ENCODE measurements at regions not wholly inside any gene's neighbourhood (a gene's known extent, or its start where the extent isn't known, plus 50 kb on each side); places are given as distances from the start of the nearest gene placed in this dataset.

DNA sequence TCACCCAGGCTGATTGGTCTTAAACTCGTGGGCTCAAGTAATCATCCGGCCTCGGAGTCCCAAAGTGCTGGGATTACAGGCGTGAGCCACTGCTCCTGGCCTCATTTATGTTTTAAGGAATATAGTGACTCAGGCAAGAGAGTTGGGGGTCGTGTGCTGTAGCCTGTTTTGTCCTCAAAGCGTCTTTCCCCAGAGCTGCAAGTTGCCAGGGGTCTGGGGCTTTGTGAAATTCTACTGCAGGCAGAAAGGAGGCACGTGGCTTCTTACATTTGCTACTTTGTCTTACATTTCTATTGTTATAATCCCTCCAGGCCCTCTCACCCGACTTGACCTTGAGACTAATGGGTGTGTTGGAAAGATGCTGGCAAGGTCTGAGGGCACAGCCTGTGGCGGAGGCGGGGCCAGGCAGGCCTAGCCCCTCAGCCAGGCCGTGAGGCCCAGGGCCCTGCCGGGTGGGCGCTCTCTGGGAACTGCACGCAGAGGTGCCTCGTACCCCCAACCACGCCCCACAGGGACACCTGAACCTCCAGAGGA, 85.8 kb upstream of the NDUFV2 start:
- Mint-ChIP-seq H3K4me3 (peak overlapping the region; percentile 90), H3K4me1 (peaks cover 14% of the 10 kb centered on the region), H3K27me3 (no peaks in the 10 kb centered on the region), H3K9me3 (ENCODE audit: insufficient read depth) (peaks cover 3% of the 10 kb centered on the region), H3K27ac (no peak overlapping the region)
- Histone ChIP-seq H3K36me3 (replicated peaks in 1 of 2; ENCODE audit: control extremely low read depth in 1 of 2, control insufficient read depth in 1 of 2, extremely low read depth in 1 of 2, insufficient read depth in 2 of 2, low read length in 1 of 2) (no peaks in the 10 kb centered on the region), H3K79me2 (ENCODE audit: control insufficient read depth, insufficient read depth, low read length) (no peaks in the 10 kb centered on the region), H3K9ac (ENCODE audit: low read length) (peak overlapping the region; percentile 54), H2AFZ (ENCODE audit: insufficient read depth, low read depth, low read length, poor library complexity, severe bottlenecking) (peak overlapping the region; percentile 49), H3K4me2 (replicated peaks; ENCODE audit: low read depth, low read length, poor library complexity, severe bottlenecking) (peak overlapping the region; percentile 71), H3K4me3 (ENCODE audit: control extremely low read depth in 1 of 5, extremely low read depth in 1 of 5, insufficient read depth in 1 of 5, low read depth in 2 of 5, low read length in 4 of 5) (peak overlapping the region in 4 of 5 experiments; percentile 24 to 45 (median 44)), H3K27ac (ENCODE audit: low read length in 2 of 2) (no peak overlapping the region), H3K27me3 (replicated peaks in 1 of 4; ENCODE audit: control extremely low read depth in 1 of 4, control insufficient read depth in 3 of 4, insufficient read depth in 4 of 4, low read length in 3 of 4) (no peaks in the 10 kb centered on the region), H3K4me1 (ENCODE audit: control insufficient read depth in 2 of 2, insufficient read depth in 2 of 2, low read length in 2 of 2) (peaks cover 8 to 13% of the 10 kb centered on the region in 2 donors), H3K9me3 (ENCODE audit: control extremely low read depth in 1 of 3, control insufficient read depth in 2 of 3, insufficient read depth in 1 of 3, low read length in 2 of 3) (no peaks in the 10 kb centered on the region), H4K20me1 (ENCODE audit: control insufficient read depth, insufficient read depth, low read length, poor library complexity, severe bottlenecking) (no peaks in the 10 kb centered on the region)
- peak; percentile 38 for ATAC-seq (ENCODE audit: low read depth)
- ChIA-PET CTCF (no interaction called here), POLR2A (no interaction called here)
- no peak for DNase-seq
- WGBS (ENCODE audit: insufficient coverage): 84% methylated on average over 7 of the region's 16 CpGs
- TF ChIP-seq EZH2 (IDR thresholded peaks at IDR 0.05; ENCODE audit: borderline replicate concordance, insufficient read depth, low read depth, low read length, poor library complexity, severe bottlenecking) (no peak), CTCF (IDR thresholded peaks at IDR 0.05) (no peak)
- intact Hi-C loops (cut with micrococcal nuclease): no loop called here

GRCh38 chr18:9017167-9017904, 85.2 kb upstream of the NDUFV2 start:
- peak; percentile 84 for ATAC-seq (ENCODE audit: low read depth)
- H3K4me3 ChIP-seq (ENCODE audit: control extremely low read depth in 1 of 5, extremely low read depth in 1 of 5, insufficient read depth in 1 of 5, low read depth in 2 of 5, low read length in 4 of 5): peak overlapping the region in 4 of 5 experiments; percentile 24 to 45 (median 44)
- Mint-ChIP-seq H3K9me3 (ENCODE audit: insufficient read depth) (peaks cover 3% of the 10 kb centered on the region), H3K27ac (peak overlapping the region; percentile 68), H3K27me3 (no peaks in the 10 kb centered on the region), H3K4me1 (peaks cover 14% of the 10 kb centered on the region), H3K4me3 (peak overlapping the region; percentile 90)
- ChIA-PET POLR2A (no interaction called here), CTCF (no interaction called here)
- 17% methylated on average over 33 of the region's 34 CpGs for WGBS (ENCODE audit: insufficient coverage)
- no peak for TF ChIP-seq CTCF (IDR thresholded peaks at IDR 0.05)
- no peak for TF ChIP-seq EZH2 (IDR thresholded peaks at IDR 0.05; ENCODE audit: borderline replicate concordance, insufficient read depth, low read depth, low read length, poor library complexity, severe bottlenecking)
- no peaks in the 10 kb centered on the region for H4K20me1 ChIP-seq (ENCODE audit: control insufficient read depth, insufficient read depth, low read length, poor library complexity, severe bottlenecking)
- intact Hi-C loops (cut with micrococcal nuclease): no loop called here
- no peaks in the 10 kb centered on the region for H3K27me3 ChIP-seq (replicated peaks in 1 of 4; ENCODE audit: control extremely low read depth in 1 of 4, control insufficient read depth in 3 of 4, insufficient read depth in 4 of 4, low read length in 3 of 4)
- peaks cover 8 to 13% of the 10 kb centered on the region in 2 donors for H3K4me1 ChIP-seq (ENCODE audit: control insufficient read depth in 2 of 2, insufficient read depth in 2 of 2, low read length in 2 of 2)
- H3K36me3 ChIP-seq (replicated peaks in 1 of 2; ENCODE audit: control extremely low read depth in 1 of 2, control insufficient read depth in 1 of 2, extremely low read depth in 1 of 2, insufficient read depth in 2 of 2, low read length in 1 of 2): no peaks in the 10 kb centered on the region
- no peaks in the 10 kb centered on the region for H3K79me2 ChIP-seq (ENCODE audit: control insufficient read depth, insufficient read depth, low read length)
- H3K4me2 ChIP-seq (replicated peaks; ENCODE audit: low read depth, low read length, poor library complexity, severe bottlenecking): peak overlapping the region; percentile 71
- peak overlapping the region; percentile 49 for H2AFZ ChIP-seq (ENCODE audit: insufficient read depth, low read depth, low read length, poor library complexity, severe bottlenecking)
- DNase-seq: peak; percentile 51
- H3K9ac ChIP-seq (ENCODE audit: low read length): peak overlapping the region; percentile 54
- H3K9me3 ChIP-seq (ENCODE audit: control extremely low read depth in 1 of 3, control insufficient read depth in 2 of 3, insufficient read depth in 1 of 3, low read length in 2 of 3): no peaks in the 10 kb centered on the region
- no peak overlapping the region for H3K27ac ChIP-seq (ENCODE audit: low read length in 2 of 2)
